ENCODE measurements at regions not wholly inside any gene's neighbourhood (a gene's known extent, or its start where the extent isn't known, plus 50 kb on each side); places are given as distances from the start of the nearest gene placed in this dataset.
"Not testable (repeated sequence)": the region's sequence is repeated elsewhere in the genome, so short reads cannot be mapped to it uniquely, and the experiment has no call there.

DNA sequence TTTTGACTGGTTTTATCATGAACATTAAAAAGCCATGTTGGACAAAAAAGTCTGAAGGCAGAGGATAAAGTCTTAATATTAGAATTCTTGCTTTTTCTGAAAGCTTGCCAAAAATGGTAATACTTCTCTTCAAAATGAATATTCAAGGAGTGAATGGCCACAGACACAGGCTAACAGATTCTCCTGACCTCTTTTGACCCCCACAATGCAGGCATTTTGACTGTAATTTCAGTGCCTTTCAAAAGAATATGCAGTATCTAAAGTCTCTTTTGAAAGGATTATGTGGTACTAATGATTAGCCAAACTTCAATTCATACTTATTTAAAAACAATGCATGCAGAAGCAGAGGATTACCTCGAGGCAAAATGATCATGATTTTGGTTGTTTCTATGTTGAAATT, 557.8 kb upstream of the GCFC2 start:
- no peak for DNase-seq (ENCODE audit: low read depth in 2 of 2)

DNA sequence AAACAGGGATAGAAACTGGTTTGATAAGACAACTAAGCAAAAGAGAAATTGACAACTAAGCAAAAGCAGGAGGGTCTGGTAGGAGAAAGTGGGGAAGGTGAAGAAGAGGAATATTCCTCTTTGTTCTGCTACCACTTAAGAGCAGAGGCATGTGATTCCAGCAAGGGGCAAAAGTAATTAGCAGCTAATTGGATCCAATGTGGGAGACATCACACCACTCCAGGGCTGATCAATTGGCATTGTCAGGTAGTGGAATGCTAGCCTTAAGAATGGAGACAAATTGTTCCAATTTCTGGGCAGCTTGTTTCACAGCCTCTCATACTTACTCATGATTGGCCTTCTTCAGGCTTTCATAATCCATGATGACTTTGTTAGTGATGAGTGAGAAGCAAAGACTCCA, 547.1 kb upstream of the GCFC2 start:
- DNase-seq (ENCODE audit: low read depth in 2 of 2) = no peak

DNA sequence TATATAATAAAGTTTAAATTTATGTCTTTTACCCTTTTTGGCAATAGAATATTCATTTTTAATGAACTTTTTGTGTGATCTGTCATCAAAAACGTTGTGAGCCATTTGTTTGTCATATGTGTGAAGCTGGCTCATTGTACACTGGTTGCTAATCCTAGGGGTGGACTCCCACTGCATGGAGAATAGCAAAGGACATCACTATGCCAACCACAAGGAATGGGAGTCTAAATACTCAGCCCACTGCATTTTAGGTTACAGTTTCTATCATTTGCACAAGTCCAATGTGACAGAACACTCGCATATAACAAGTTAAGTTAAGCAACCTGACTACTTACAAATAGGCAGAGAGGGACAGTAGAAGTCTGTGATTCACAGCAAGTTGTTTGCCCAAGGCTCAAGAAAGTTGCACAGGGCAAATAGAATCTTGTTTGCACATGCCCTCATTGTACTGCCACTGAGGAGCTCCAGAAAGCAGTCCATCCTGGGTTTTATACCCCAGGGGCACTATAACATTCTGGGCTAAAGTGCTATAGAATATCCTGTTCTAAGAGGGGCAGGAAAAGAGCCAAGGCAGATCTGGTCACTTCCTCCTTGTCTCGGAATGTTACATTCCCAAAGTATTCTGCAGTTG, 545.9 kb upstream of the GCFC2 start:
- no peak for DNase-seq (ENCODE audit: low read depth in 2 of 2)

DNA sequence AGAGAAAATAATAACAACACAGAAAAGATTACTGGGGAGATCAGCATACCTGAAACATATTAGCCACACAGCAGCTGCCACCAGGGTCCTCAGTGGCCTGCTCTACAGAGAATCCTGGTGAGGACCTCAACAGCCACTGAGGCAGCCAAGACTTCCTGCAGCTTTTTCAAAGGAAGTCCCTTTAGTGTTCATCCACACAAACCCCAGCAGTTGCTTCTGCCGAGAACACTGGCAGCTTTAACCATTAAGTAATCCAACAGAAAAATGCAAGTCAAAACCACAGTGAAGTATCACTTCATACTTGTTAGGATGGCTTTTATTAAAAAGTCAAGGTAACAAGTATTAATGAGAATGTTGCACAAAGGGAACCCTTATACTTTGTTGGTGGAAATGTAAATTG, 542.0 kb upstream of the GCFC2 start:
- no peak for DNase-seq (ENCODE audit: low read depth in 2 of 2)

DNA sequence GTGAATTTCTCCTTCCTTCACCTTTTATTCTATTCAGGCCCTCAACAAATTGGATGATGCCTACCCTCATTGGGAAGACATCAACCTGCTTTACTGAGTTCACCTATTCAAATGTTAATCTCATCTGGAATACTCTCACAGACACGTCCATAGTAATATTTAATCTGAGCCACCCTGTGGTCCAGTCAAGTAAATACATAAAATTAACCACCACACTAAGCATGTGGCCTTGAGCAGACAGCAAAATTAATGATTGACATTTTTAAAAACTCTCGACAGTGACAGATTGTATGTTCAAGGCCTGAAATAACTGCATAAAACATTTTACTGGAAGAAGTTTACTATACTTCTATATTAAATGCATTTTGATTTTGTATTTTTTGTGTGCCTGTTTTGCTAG, 540.6 kb upstream of the GCFC2 start:
- no peak for DNase-seq (ENCODE audit: low read depth in 2 of 2)

DNA sequence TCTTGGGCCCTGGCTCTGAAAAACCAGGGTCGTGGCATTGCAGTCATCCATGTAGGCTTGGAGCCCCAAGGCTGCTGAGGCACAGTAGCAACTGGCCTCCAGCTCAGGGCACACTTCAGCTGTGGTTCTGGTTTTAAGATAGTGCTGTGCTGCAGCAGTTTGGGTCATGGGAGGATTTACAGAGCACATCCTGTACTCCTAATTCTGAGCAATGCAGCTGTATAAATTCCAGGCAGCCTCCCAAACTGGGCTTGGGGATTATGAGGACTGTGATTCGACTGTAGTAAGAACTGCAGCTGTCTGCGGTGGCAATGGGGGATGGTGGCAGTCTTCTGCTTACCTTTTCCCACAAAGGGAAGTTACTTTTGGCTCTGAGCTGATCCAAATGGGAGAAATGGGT, 536.3 kb upstream of the GCFC2 start:
- DNase-seq (ENCODE audit: low read depth in 2 of 2) = no peak

DNA sequence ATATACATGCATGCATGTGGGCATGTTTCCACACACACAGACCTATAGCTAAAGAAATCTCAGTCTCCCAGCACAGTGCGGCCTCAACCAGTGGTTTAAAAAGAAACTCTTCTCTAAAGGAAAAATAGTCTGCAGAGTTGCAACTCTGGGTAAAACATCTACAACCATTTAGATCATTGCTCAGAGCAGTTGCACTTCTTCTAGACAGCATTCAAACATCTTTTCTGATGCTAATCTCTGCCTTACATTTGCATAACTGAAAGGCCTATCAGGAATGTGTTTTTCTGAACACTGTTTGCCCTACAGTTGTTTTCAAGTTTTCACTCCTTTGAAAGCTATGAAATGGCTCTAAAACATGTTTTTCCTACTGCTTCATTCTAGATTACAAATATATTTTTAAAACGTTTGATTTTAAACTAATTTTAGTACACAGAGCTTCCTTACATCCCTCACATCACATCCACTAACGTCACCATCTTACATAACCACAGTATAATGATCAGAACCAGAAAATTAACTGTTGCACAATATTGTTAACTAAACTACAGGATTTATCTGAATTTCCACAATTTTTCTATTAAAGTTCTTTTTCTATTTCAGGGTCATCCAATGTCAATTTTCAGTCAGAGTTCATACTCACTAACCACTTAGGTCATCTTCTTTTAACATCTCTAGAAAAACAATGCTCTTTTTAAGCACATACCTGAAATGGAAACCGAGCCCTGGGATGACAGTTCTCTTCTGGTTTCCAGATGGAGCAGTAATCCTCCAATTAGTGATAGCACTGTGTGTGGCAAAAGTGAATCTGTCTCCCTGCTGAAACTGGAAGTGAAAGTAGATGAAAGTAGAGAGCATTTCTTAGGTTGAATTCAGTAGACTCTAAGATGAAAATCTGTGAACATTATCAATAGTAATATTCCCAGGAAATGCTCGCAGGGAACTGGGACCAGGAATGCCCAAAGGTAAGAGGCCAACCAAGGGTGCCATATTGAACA, 501.6 kb upstream of the GCFC2 start:
- DNase-seq (ENCODE audit: low read depth in 2 of 2) = no peak

DNA sequence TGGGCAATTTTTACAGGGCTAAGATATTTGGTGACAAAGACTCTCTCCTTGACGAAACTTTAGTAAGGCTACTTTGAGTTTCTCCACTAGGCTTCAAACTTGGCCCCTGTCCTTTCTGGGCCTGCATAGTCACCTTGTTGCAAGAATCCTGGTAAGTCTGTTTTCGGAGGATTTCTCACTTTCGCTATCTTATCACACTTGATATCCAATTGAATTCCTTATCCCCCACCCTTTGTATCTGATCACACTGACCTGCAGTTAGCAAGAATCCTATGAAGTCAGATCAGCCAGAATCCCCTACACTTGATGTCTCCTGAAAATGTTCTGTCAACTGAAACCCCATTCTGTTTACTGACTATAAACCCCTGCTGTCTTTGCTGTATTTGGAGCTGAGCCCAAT, 499.8 kb upstream of the GCFC2 start:
- DNase-seq (ENCODE audit: low read depth in 2 of 2) = no peak

DNA sequence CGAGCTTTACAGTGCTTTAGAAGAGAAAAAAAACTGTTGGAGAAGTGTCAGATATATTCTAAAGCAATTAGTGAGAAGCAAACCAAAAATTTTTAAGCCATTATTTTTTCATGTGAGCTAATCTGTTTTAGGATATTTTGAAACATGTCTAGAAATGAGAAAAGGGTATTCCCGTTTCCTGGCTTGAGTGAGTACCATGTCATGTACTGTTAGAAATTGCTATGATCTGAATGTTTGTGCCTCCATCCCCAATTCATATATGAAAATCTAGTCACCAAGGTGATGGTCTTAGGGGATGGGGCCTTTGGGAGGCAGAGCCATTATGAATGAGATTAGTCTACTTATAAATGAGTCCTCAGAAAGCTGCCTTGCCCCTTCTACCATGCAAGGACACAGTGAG, 493.3 kb upstream of the GCFC2 start:
- no peak for DNase-seq (ENCODE audit: low read depth in 2 of 2)

DNA sequence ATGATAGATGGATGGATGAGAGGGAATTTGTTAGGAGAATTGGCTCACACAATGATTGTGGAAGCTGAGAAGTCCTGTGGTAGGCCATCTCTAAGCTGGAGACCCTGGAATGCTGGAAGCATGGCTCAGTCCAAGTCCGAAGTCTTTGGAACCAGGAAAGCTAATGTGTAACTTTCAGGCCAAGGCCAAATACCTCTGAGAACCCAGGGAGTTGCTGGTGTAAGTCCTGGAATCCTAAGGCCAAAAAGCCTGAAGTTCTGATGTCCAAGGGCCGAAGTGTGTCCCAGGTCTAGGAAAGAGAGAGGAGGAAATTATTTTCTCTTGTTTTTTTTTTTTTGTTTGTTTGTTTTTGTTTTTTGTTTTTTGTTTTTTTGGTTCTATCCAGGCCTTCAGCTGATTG, 492.2 kb upstream of the GCFC2 start:
- DNase-seq (ENCODE audit: low read depth in 2 of 2) = no peak

DNA sequence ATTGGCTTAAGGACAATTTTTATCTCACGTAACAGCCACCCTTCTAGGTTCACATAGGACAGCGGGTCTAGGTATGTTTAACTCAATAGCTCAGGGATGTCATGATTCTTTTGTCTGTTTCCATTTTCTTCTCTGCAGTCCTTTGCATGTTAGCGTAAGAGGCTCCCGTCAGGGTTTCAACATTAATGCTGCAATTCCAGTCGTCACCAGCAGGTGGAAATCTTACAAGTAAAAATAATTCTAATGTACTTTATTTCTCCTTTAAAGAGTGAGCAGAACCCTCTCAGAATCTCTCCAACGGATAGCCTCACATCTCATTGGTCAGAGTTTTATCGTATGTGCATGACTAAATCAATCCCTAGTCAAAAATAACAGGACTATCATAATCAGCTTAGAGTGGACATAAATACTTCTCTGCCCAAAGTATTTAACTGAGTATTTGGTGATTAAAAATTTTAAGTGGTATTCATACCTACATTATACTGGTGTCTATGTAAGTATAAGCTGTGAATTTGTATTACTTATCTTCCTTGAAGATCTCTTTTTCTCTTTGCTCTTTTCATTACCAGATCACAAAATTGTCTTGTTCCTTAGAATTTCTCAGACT, 487.2 kb upstream of the GCFC2 start:
- DNase-seq (ENCODE audit: low read depth in 2 of 2) = peak; percentile 3 to 22

DNA sequence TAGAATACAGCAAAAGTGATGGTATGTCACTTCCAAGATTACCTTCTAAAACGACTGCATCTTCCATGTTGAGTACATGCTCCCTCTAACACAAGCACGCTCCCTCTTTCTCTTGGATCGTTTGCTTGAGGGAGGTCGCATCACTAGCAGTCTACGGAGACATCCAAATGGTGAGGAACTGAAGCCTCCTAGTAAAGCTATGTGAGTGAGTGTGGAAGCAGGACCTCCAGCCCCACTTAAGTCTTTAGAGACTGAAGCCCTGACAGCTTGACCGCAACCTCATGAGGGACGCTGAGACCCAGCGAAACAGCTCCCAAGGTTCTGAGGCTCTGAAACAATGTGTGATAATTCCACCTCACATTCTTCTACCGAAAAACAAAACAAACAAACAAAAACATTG, 486.7 kb upstream of the GCFC2 start:
- no peak for DNase-seq (ENCODE audit: low read depth in 2 of 2)

DNA sequence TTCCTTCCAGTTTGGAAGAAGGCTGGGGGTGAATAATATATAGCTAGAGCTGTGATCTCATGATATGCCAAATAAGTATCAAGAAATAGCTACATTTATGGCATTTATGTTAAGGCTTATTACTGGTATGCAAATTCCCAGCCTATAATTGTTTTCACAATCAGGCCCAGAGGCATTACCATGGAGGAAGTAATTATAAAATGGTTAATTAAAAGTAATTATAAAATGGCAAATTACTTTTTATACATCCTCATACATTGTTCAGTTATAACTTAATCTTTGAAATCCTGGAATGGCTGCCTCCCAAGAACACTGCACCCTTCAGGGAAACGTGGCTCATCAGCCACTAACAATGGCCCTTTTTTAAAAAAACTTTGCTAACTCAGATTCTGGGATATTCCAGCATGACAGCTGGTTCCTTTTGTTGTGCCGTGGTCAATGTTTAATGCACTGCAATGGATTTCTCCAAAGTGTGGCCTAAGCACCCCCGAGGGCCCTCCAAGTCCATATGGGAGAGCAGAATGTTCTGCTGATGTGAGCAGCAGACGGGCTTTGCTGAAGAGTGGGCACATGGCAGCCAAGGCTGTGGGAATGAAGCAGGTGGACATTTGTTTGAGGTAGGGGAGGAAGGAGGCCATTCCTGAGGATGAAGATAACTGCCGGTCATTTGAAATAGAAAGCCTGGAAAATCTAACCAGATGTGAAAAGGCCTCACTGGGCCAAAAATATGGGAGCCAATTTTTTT, 483.5 kb upstream of the GCFC2 start:
- no peak for DNase-seq (ENCODE audit: low read depth in 2 of 2)

DNA sequence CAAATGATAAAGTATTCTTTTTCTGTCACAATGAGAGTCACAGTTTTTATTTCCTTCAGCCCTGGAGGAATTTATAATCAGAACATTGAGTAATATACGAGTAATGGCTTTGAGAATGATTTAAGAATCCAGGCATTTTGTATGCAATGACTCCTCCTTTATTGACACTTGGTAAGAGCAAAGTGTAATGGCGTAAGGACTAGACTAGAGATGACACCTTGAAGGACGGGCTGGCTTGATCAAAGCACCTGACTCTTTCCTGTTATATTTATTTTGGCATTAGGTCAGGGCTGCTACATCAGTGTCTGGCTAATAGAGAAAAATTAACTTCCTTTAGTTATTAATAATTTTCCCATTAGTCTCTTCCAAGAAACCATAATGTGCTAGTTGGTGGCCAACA, 482.4 kb upstream of the GCFC2 start:
- DNase-seq (ENCODE audit: low read depth in 2 of 2) = no peak

DNA sequence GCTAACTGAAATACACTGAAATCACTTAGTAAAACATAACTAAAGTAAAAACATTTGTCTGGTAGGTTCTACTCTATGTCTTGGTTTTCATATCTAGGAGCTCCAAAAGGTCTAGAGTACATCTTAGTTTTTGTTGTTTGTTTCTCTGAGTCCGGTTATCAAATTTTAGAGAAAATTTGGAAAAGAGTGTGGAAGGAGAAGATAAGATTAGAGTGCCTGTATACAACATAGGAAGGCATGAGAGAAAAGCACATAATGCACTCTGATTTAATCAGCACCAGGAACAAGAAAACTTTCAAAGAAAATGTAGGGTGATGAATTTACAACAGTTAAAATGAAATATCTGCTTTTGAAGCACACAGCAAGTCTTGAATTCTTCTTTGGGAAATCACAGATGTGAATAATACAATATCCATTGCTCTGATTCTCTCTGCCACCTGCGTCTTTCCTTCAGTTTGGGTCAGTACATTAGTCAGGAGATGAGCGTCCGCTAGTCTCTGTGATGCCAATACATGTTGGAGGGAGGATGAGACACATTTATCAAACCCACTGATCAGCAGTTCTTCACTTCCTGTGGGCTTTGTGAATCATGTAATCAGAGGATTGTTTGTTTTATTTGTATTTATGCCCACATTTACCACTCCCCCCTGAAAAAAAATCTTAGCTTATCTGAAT, 477.8 kb upstream of the GCFC2 start:
- DNase-seq (ENCODE audit: low read depth in 2 of 2) = no peak

DNA sequence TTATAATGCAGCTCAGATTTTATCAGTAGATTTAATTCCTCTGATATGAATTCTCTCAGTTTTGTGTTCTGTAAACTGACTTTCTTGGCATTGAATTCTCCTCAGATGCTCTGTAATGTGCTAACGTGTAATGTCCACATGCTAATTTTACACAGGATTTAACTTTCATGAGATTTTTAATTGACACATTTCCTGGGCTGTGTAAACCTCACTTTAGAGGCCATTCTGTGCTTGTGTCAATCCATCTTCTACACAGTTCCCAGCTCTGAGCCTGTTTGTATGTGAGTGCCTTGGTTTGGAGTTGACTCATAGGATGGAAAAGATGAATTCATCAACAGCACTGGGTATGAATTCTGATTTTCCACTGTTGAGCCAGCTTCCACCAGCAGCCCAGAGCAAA, 476.7 kb upstream of the GCFC2 start:
- no peak for DNase-seq (ENCODE audit: low read depth in 2 of 2)

DNA sequence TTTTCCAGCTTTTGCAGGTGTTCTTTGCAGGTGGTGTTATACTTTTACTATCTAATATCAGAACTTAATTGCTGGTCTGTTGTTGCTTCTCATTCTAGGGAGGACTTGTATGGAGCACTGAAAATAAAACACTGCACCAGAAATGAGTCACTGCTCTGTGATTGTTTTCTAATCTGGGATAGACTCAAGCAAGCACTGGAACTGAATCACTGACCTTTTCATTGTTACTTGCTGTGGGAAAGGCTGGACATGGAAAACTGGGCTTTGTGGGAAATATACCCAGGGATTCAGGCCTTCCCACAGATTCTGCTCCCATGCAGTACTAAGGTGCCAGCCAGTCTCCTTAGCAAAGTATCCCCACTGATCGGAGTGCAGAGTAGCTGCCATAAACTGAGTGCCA, 470.0 kb upstream of the GCFC2 start:
- DNase-seq (ENCODE audit: low read depth in 2 of 2) = no peak

DNA sequence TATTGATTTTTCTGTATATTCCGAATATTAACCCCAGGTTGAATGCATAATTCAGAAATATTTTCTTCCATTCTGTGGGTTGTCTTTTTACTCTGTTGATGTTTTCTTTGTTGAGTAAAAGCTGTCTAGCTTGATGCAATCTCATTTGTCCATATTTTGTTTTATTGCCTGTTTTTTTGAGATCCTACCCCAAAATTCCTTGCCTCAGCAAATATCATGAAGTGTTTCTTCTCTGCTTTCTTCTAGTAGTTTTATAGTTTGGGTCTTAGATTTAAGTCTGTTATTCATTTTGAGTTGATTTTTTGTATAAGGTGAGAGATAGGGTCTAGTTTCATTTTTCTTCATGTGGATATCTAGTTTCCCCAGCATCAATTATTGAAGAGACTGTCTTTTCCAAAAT, 467.9 kb upstream of the GCFC2 start:
- DNase-seq (ENCODE audit: low read depth in 2 of 2) = no peak

DNA sequence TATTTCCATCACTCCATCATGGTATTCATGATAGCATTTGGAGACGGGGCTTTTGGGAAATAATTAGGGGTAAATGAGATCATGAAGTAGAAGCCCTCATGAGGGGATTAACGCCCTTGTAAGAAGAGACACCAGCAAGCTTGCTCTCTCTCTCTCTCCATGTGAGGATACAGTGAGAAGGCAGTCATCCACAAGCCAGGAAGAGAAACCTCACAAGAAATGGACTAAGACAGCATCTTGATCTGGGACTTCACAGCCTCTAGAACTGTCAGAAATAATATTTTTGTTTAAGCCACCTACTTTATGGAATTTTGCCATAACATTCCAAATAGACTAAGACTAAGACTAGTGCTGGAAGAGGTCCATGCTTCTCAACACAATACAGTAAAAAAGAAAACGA, 464.6 kb upstream of the GCFC2 start:
- no peak for DNase-seq (ENCODE audit: low read depth in 2 of 2)

DNA sequence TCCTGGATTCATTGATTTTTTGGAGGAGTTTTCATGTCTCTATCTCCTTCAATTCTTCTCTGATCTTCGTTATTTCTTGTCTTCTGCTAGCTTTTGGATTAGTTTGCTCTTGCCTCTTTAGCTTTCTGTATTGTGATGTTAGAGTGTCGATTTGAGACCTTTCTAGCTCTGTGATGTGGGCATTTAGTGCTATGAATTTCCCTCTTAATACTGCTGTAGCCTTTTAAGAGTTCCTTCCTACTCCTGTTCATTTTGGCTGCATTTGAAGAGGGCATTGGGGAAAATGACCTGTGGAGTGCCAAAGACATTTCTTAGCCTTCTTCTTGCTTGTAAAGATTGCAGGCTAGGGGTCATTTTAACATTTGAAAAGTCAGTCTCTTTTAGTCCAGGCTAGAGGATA, 463.8 kb upstream of the GCFC2 start:
- no peak for DNase-seq (ENCODE audit: low read depth in 2 of 2)

DNA sequence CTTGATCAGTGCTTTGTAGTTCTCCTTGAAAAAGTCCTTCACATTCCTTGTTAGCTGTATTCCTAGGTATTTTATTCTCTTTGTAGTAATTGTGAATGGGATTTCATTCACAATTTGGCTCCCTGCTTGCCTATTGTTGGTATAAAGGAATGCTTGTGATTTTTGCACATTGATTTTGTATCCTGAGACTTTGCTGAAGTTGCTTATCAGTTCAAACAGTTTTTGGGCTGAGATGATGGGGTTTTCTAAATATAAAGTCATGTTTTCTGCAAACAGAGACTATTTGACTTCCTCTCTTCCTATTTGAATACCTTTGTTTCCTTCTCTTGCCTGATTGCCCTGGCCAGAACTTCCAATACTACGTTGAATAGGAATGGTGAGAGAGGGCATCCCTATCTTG, 462.5 kb upstream of the GCFC2 start:
- DNase-seq (ENCODE audit: low read depth in 2 of 2) = not testable (repeated sequence)

DNA sequence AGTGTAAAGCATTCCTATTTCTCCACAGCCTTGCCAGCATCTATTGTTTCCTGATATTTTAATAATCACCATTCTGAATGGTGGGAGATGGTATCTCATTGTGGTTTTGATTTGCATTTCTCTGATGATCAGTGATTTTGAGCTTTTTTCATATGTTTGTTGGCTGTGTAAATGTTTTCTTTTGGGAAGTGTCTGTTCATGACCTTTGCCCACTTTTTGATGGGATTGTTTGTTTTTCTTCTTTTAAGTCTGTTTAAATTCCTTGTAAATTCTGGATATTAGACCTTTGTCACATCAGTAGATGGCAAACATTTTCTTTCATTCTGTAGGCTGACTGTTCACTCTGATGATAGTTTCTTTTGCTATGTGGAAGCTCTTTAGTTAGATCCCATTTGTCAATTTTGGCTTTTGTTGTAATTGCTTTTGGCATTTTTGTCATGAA, 461.5 kb upstream of the GCFC2 start:
- DNase-seq (ENCODE audit: low read depth in 2 of 2) = not testable (repeated sequence)
